GM21447 (cell line): ENCODE measurements at regions not wholly inside any gene's neighbourhood (a gene's known extent, or its start where the extent isn't known, plus 50 kb on each side); places are given as distances from the start of the nearest gene placed in this dataset.
A peak's percentile ranks its signal among the peaks of the same experiment; 100 is the strongest.
"Not testable (repeated sequence)": the region's sequence is repeated elsewhere in the genome, so short reads cannot be mapped to it uniquely, and the experiment has no call there.

Experiments
- ATAC-seq: cut with Tn5 transposase; IDR thresholded peaks from one replicate; pipeline ENCODE4 v1.9.1; 2021; ENCODE audit not compliant: unreplicated experiment

GRCh38 chr3:6622712-6623111 lies 238.2 kb upstream of the GRM7 start:
- ATAC-seq: no peak

GRCh38 chr3:6631376-6631775 lies 229.5 kb upstream of the GRM7 start:
- no peak for ATAC-seq

- ATAC-seq: no peak
These were observed 220.0 kb upstream of the GRM7 start for GRCh38 chr3:6640907-6641306.

GRCh38 chr3:6644070-6644929 lies 216.6 kb upstream of the GRM7 start:
- ATAC-seq: no peak

- ATAC-seq: no peak
These were observed 206.2 kb upstream of the GRM7 start for GRCh38 chr3:6654670-6655069.

GRCh38 chr3:6655275-6655674 lies 205.6 kb upstream of the GRM7 start:
- no peak for ATAC-seq

GRCh38 chr3:6657591-6657990 lies 203.3 kb upstream of the GRM7 start:
- no peak for ATAC-seq

- no peak for ATAC-seq
These were observed 193.6 kb upstream of the GRM7 start for GRCh38 chr3:6667354-6667753.

- ATAC-seq: no peak
These were observed 189.6 kb upstream of the GRM7 start for GRCh38 chr3:6671363-6671762.

GRCh38 chr3:6679510-6679909 lies 181.4 kb upstream of the GRM7 start:
- no peak for ATAC-seq

GRCh38 chr3:6680119-6680806 lies 180.7 kb upstream of the GRM7 start:
- peak; percentile 85 for ATAC-seq

GRCh38 chr3:6697285-6697684 lies 163.6 kb upstream of the GRM7 start:
- ATAC-seq: no peak

GRCh38 chr3:6697722-6698121 lies 163.2 kb upstream of the GRM7 start:
- no peak for ATAC-seq

GRCh38 chr3:6704817-6705216 lies 156.1 kb upstream of the GRM7 start:
- ATAC-seq: not testable (repeated sequence)

- ATAC-seq: no peak
These were observed 154.1 kb upstream of the GRM7 start for GRCh38 chr3:6706777-6707176.

- ATAC-seq: no peak
These were observed 151.7 kb upstream of the GRM7 start for GRCh38 chr3:6709178-6709577.

- no peak for ATAC-seq
These were observed 146.0 kb upstream of the GRM7 start for GRCh38 chr3:6714962-6715361.

- no peak for ATAC-seq
These were observed 144.5 kb upstream of the GRM7 start for GRCh38 chr3:6716420-6716819.

GRCh38 chr3:6717026-6717943 lies 143.6 kb upstream of the GRM7 start:
- peak; percentile 93 for ATAC-seq

- ATAC-seq: no peak
These were observed 140.9 kb upstream of the GRM7 start for GRCh38 chr3:6719999-6720398.

GRCh38 chr3:6721491-6721890 lies 139.4 kb upstream of the GRM7 start:
- ATAC-seq: no peak
